Stimulated activated CD4-positive, alpha-beta T cell treated with anti-CD3 and anti-CD28 coated beads, Interleukin-1b, Interleukin-23, amount 100 ng/mL, for 48 hours (primary cell): ENCODE measurements at regions not wholly inside any gene's neighbourhood (a gene's known extent, or its start where the extent isn't known, plus 50 kb on each side); places are given as distances from the start of the nearest gene placed in this dataset.
"Not testable (repeated sequence)": the region's sequence is repeated elsewhere in the genome, so short reads cannot be mapped to it uniquely, and the experiment has no call there.

Experiments
- DNase-seq: peaks from one replicate; pipeline ENCODE4 v3.0.0-alpha.2; 2020

GRCh38 chr6:121645100-121645745 lies 209.8 kb downstream of the GJA1 start:
- no peak for DNase-seq

- no peak for DNase-seq
These were observed 212.5 kb downstream of the GJA1 start for GRCh38 chr6:121647905-121648304.

GRCh38 chr6:121649951-121650350 lies 214.5 kb downstream of the GJA1 start:
- DNase-seq, result no peak

GRCh38 chr6:121651420-121651819 lies 216.0 kb downstream of the GJA1 start:
- DNase-seq, result no peak

- no peak for DNase-seq
These were observed 216.8 kb downstream of the GJA1 start for GRCh38 chr6:121652223-121652622.

- no peak for DNase-seq
These were observed 217.5 kb downstream of the GJA1 start for GRCh38 chr6:121652726-121653623.

GRCh38 chr6:121653624-121654008 lies 218.2 kb downstream of the GJA1 start:
- DNase-seq, result no peak

GRCh38 chr6:121657972-121658371 lies 222.5 kb downstream of the GJA1 start:
- no peak for DNase-seq

- DNase-seq, result no peak
These were observed 224.8 kb downstream of the GJA1 start for GRCh38 chr6:121660277-121660676.

- DNase-seq, result no peak
These were observed 227.9 kb downstream of the GJA1 start for GRCh38 chr6:121663292-121663810.

- DNase-seq, result no peak
These were observed 228.7 kb downstream of the GJA1 start for GRCh38 chr6:121664158-121664557.

GRCh38 chr6:121666814-121667213 lies 231.4 kb downstream of the GJA1 start:
- no peak for DNase-seq

GRCh38 chr6:121668259-121668658 lies 232.8 kb downstream of the GJA1 start:
- DNase-seq, result no peak

- no peak for DNase-seq
These were observed 235.1 kb downstream of the GJA1 start for GRCh38 chr6:121670511-121670910.

- no peak for DNase-seq
These were observed 242.1 kb downstream of the GJA1 start for GRCh38 chr6:121677571-121677970.

GRCh38 chr6:121678245-121678644 lies 242.8 kb downstream of the GJA1 start:
- DNase-seq, result no peak

GRCh38 chr6:121680058-121680457 lies 244.6 kb downstream of the GJA1 start:
- no peak for DNase-seq

GRCh38 chr6:121682666-121683065 lies 247.2 kb downstream of the GJA1 start:
- DNase-seq, result no peak

GRCh38 chr6:121685806-121686205 lies 250.4 kb downstream of the GJA1 start:
- DNase-seq, result not testable (repeated sequence)

GRCh38 chr6:121686611-121687023 lies 251.2 kb downstream of the GJA1 start:
- DNase-seq, result no peak

- no peak for DNase-seq
These were observed 253.5 kb downstream of the GJA1 start for GRCh38 chr6:121688974-121689373.

- DNase-seq, result no peak
These were observed 255.7 kb downstream of the GJA1 start for GRCh38 chr6:121691126-121691551.

GRCh38 chr6:121694389-121694788 lies 258.9 kb downstream of the GJA1 start:
- DNase-seq, result no peak

GRCh38 chr6:121694801-121695251 lies 259.4 kb downstream of the GJA1 start:
- DNase-seq, result no peak
